SK-N-SH (cell line): ENCODE measurements at regions not wholly inside any gene's neighbourhood (a gene's known extent, or its start where the extent isn't known, plus 50 kb on each side); places are given as distances from the start of the nearest gene placed in this dataset.
A peak's percentile ranks its signal among the peaks of the same experiment; 100 is the strongest.

Experiments used
- CTCF ChIA-PET: fragments of 300-600, 350-600 bp; formaldehyde crosslinking; extraction: SDS; loops from one replicate; lab custom pipeline; 2021; lab: Yijun Ruan, JAX
- POLR2A ChIA-PET: fragments of 350-600 bp; sonication (Branson Sonifier 250); formaldehyde crosslinking; extraction: SDS; loops from one replicate; lab custom pipeline; 2020; ENCODE audit warnings: antibody characterized with exemption, inconsistent platforms; lab: Yijun Ruan, JAX
- DNase-seq: peaks from one replicate; pipeline ENCODE4 v3.0.0; 2012
- H2AFZ ChIP-seq: fragments of 200-600 bp; sonication (generic); 2 replicates; pipeline ENCODE4 v1.8.1; 2016; ENCODE audit warnings: antibody characterized with exemption, mild to moderate bottlenecking, low read depth
- H3F3A ChIP-seq: fragments of 200-600 bp; sonication (generic); replicated peaks from 2 replicates; pipeline ENCODE3; 2016; ENCODE audit warnings: antibody characterized with exemption, mild to moderate bottlenecking; ENCODE audit not compliant: insufficient read depth
- H3K27ac ChIP-seq, 2 experiments: fragments of 200-500 bp in 1 of 2; fragments of 200-600 bp in 1 of 2; sonication (Bioruptor generic) in 1 of 2; sonication (generic), shearing (Covaris generic) in 1 of 2; 2 replicates each; pipeline versions ENCODE4 v1.5.1 to v1.6.1; 2014 to 2016; ENCODE audit warnings: low read depth in 2 of 2, inconsistent platforms in 1 of 2, low read length in 1 of 2, mild to moderate bottlenecking in 1 of 2, mixed read lengths in 1 of 2
- H3K27me3 ChIP-seq: fragments of 200-600 bp; sonication (generic), shearing (Covaris generic); 2 replicates; pipeline ENCODE4 v1.6.1; 2016; ENCODE audit warnings: mixed run types; ENCODE audit not compliant: insufficient read depth
- H3K36me3 ChIP-seq, 2 experiments: fragments of 200-500 bp in 1 of 2; fragments of 200-600 bp in 1 of 2; sonication (Bioruptor generic) in 1 of 2; sonication (generic) in 1 of 2; replicated peaks in 1 of 2; 2 replicates each; pipeline versions ENCODE3 to v1.5.1; 2014 to 2016; ENCODE audit warnings: low read length in 1 of 2, mild to moderate bottlenecking in 1 of 2; ENCODE audit not compliant: insufficient read depth in 2 of 2, control insufficient read depth in 1 of 2
- H3K4me1 ChIP-seq, 2 experiments: fragments of 200-500 bp in 1 of 2; fragments of 200-600 bp in 1 of 2; sonication (Bioruptor generic) in 1 of 2; sonication (generic), shearing (Covaris generic) in 1 of 2; 2 replicates each; pipeline versions ENCODE4 v1.5.1 to v1.6.1; 2014 to 2016; ENCODE audit warnings: low read depth in 1 of 2, low read length in 1 of 2, mixed run types in 1 of 2; ENCODE audit not compliant: insufficient read depth in 2 of 2, control insufficient read depth in 1 of 2
- H3K4me2 ChIP-seq: fragments of 200-600 bp; sonication (generic), shearing (Covaris generic); 2 replicates; pipeline ENCODE4 v1.6.1; 2017; ENCODE audit warnings: mixed run types
- H3K4me3 ChIP-seq, 2 experiments: fragments of 200-500 bp in 1 of 2; fragments of 200-600 bp in 1 of 2; sonication (Bioruptor generic) in 1 of 2; sonication (generic), shearing (Covaris generic) in 1 of 2; 2 replicates each; pipeline versions ENCODE4 v1.5.1 to v1.8.1; 2014 to 2016; ENCODE audit warnings: low read depth in 2 of 2, inconsistent platforms in 1 of 2, low read length in 1 of 2, mild to moderate bottlenecking in 1 of 2, mixed read lengths in 1 of 2, moderate library complexity in 1 of 2
- H3K79me2 ChIP-seq: fragments of 200-600 bp; sonication (generic); 2 replicates; pipeline ENCODE4 v1.8.1; 2017; ENCODE audit warnings: mild to moderate bottlenecking; ENCODE audit not compliant: insufficient read depth
- H3K9ac ChIP-seq: fragments of 200-600 bp; sonication (generic); 2 replicates; pipeline ENCODE4 v1.6.1; 2017; ENCODE audit warnings: mixed run types
- H3K9me2 ChIP-seq: fragments of 200-600 bp; sonication (generic); 2 replicates; pipeline ENCODE4 v1.6.1; 2017; ENCODE audit warnings: mixed run types
- H3K9me3 ChIP-seq: fragments of 200-600 bp; sonication (generic); 2 replicates; pipeline ENCODE4 v1.6.1; 2017; ENCODE audit warnings: mixed run types, mild to moderate bottlenecking, moderate library complexity
- H4K20me1 ChIP-seq: fragments of 200-600 bp; sonication (generic); 2 replicates; pipeline ENCODE4 v1.6.1; 2017; ENCODE audit warnings: mild to moderate bottlenecking, mixed run types; ENCODE audit not compliant: insufficient read depth
- CHD2 ChIP-seq: fragments of 150-350 bp; IDR thresholded peaks from 2 replicates; pipeline ENCODE4 v1.6.1; 2018; ENCODE audit warnings: low read length; ENCODE audit not compliant: partially characterized antibody
- GATA2 ChIP-seq: sonication (generic); formaldehyde crosslinking; IDR thresholded peaks from 2 replicates; pipeline ENCODE4 v1.5.0; 2020; ENCODE audit warnings: mild to moderate bottlenecking, missing genetic modification reagents
- NRF1 ChIP-seq: IDR thresholded peaks from 2 replicates; pipeline ENCODE4 v1.6.1; 2012; ENCODE audit warnings: low read depth, mild to moderate bottlenecking, low read length
- RFX5 ChIP-seq: IDR thresholded peaks from 2 replicates; pipeline ENCODE4 v1.6.1; 2012; ENCODE audit warnings: mild to moderate bottlenecking, improper control_type of control experiment, low read length
- RXRA ChIP-seq: IDR thresholded peaks from 2 replicates; pipeline ENCODE4 v1.4.0; 2012; ENCODE audit warnings: low read depth, mild to moderate bottlenecking, borderline replicate concordance
- SIN3A ChIP-seq: IDR thresholded peaks from 2 replicates; pipeline ENCODE4 v1.6.1; 2012; ENCODE audit warnings: low read depth, mild to moderate bottlenecking, low read length, moderate library complexity, borderline replicate concordance
- SMC3 ChIP-seq: IDR thresholded peaks from 2 replicates; pipeline ENCODE4 v1.6.1; 2012; ENCODE audit warnings: low read depth, low read length, improper control_type of control experiment
- TAF1 ChIP-seq: IDR thresholded peaks from 2 replicates; pipeline ENCODE4 v1.6.1; 2012; ENCODE audit warnings: low read depth, mild to moderate bottlenecking, low read length, moderate library complexity, borderline replicate concordance
- TCF12 ChIP-seq: IDR thresholded peaks from 2 replicates; pipeline ENCODE4 v1.4.0; 2012
- TEAD4 ChIP-seq: IDR thresholded peaks from 2 replicates; pipeline ENCODE4 v1.4.0; 2012; ENCODE audit warnings: mild to moderate bottlenecking, borderline replicate concordance; ENCODE audit not compliant: insufficient read depth
- WGBS: methylation state at CpG from one replicate; pipeline ENCODE4 v1.1.6; 2017; ENCODE audit warnings: low lambda C conversion rate; 5-methylcytosine and 5-hydroxymethylcytosine counted together
- TF ChIP-seq, protein P1 (sequence below): fragments of 150-350 bp; IDR thresholded peaks from 2 replicates; pipeline ENCODE4 v1.6.1; 2016; ENCODE audit warnings: mild to moderate bottlenecking, low read depth, low read length
- TF ChIP-seq, protein P2 (sequence below): IDR thresholded peaks from 2 replicates; pipeline ENCODE4 v1.4.0; 2012; ENCODE audit warnings: low read depth
- TF ChIP-seq, protein P3 (sequence below): IDR thresholded peaks from 2 replicates; pipeline ENCODE4 v1.4.0; 2012; ENCODE audit warnings: low read depth, borderline replicate concordance
- TF ChIP-seq, protein P4 (sequence below): fragments of 200-600 bp; sonication (generic); IDR thresholded peaks from 2 replicates; pipeline ENCODE4 v1.6.1; 2017; ENCODE audit warnings: antibody characterized with exemption, mild to moderate bottlenecking, moderate library complexity

DNA sequence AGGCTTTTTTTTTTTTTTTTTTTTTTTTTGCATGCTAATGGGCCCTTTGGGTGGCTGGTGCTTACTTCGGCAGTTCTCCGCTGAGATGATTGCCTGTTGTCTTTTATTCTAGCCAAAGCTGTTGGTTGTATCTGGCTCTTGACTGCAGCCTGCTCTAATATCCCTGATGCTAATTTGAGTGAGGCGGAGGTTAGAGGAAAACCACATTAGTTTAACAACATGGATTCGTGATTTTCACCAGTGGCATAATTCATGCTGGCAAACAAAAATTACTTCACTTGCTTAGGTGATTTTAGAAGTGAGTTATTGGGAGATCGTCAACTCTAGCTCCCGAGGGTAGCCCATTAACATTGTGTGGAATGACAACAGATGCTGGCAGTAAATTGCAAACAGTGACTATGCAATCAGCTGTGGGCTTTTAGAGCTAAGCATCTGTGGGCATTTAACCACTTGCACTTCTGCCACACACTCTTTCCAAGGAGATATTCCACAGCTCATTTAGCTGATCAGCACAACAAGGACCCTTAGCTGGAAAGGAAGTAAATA lies 97.6 kb upstream of the ZDHHC17 start (continued):
- TF ChIP-seq, protein P1, sequence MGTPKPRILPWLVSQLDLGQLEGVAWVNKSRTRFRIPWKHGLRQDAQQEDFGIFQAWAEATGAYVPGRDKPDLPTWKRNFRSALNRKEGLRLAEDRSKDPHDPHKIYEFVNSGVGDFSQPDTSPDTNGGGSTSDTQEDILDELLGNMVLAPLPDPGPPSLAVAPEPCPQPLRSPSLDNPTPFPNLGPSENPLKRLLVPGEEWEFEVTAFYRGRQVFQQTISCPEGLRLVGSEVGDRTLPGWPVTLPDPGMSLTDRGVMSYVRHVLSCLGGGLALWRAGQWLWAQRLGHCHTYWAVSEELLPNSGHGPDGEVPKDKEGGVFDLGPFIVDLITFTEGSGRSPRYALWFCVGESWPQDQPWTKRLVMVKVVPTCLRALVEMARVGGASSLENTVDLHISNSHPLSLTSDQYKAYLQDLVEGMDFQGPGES = no peak
- no peak for TF ChIP-seq TCF12
- TF ChIP-seq TAF1 = no peak
- TF ChIP-seq SIN3A = no peak
- no peak for TF ChIP-seq NRF1
- TF ChIP-seq SMC3 = no peak
- no peak for TF ChIP-seq RXRA
- no peak for TF ChIP-seq TEAD4
- TF ChIP-seq GATA2 (CRISPR knock-in tag) = no peak
- TF ChIP-seq, protein P2, sequence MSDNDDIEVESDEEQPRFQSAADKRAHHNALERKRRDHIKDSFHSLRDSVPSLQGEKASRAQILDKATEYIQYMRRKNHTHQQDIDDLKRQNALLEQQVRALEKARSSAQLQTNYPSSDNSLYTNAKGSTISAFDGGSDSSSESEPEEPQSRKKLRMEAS = no peak
- TF ChIP-seq, protein P3, sequence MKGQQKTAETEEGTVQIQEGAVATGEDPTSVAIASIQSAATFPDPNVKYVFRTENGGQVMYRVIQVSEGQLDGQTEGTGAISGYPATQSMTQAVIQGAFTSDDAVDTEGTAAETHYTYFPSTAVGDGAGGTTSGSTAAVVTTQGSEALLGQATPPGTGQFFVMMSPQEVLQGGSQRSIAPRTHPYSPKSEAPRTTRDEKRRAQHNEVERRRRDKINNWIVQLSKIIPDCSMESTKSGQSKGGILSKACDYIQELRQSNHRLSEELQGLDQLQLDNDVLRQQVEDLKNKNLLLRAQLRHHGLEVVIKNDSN = no peak
- TF ChIP-seq CHD2 = no peak
- TF ChIP-seq RFX5 = no peak
- TF ChIP-seq, protein P4, sequence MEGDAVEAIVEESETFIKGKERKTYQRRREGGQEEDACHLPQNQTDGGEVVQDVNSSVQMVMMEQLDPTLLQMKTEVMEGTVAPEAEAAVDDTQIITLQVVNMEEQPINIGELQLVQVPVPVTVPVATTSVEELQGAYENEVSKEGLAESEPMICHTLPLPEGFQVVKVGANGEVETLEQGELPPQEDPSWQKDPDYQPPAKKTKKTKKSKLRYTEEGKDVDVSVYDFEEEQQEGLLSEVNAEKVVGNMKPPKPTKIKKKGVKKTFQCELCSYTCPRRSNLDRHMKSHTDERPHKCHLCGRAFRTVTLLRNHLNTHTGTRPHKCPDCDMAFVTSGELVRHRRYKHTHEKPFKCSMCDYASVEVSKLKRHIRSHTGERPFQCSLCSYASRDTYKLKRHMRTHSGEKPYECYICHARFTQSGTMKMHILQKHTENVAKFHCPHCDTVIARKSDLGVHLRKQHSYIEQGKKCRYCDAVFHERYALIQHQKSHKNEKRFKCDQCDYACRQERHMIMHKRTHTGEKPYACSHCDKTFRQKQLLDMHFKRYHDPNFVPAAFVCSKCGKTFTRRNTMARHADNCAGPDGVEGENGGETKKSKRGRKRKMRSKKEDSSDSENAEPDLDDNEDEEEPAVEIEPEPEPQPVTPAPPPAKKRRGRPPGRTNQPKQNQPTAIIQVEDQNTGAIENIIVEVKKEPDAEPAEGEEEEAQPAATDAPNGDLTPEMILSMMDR = no peak

DNA sequence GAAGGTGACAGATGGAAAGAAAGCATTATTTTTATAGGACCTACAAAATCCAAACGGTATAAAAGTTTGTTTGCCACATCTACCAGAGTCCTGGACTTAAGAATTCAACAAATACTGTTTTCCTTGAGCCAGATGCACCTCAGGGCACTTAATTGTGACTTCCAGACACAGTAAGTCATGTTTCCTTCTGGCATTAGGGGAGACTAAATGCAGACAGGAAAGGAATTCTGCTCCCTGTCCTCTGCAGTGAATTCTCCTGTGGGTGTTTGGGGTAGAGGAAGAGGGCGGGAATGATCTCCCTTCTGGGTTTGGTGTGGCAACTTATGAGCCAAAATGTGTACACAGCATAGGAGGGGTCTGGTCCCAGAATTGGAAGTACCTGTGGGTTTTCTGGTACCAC lies 93.9 kb upstream of the ZDHHC17 start:
- H3K9me3 ChIP-seq = no peaks in the 10 kb centered on the region; the same call in 1 of the 2 replicates
- peaks cover 11% of the 10 kb centered on the region for H3F3A ChIP-seq
- peak overlapping the region in 1 of 2 experiments; percentile 83; a peak in 2 of 4 replicates for H3K27ac ChIP-seq
- H3K4me1 ChIP-seq = no peaks in the 10 kb centered on the region; a peak in 1 of 4 replicates
- 58% methylated on average over 2 of the region's 2 CpGs for WGBS
- TF ChIP-seq SIN3A (no peak), TCF12 (0 out of 2 replicates have a peak, but pooled peaks have one; percentile 3)
- H4K20me1 ChIP-seq = no peaks in the 10 kb centered on the region
- ChIA-PET CTCF (interaction anchor here (0.8 kb wide), 1 partner anchor 49 kb away, joined by 3 read pairs; no protein-coding TSS in a partner anchor), POLR2A (no interaction called here)
- no peaks in the 10 kb centered on the region for H3K27me3 ChIP-seq
- no peak overlapping the region for H3K9ac ChIP-seq
- H3K79me2 ChIP-seq = no peaks in the 10 kb centered on the region
- no peak overlapping the region for H3K4me2 ChIP-seq
- no peak for DNase-seq
- no peak overlapping the region for H3K4me3 ChIP-seq
- H3K36me3 ChIP-seq = no peaks in the 10 kb centered on the region
- no peaks in the 10 kb centered on the region for H3K9me2 ChIP-seq
- H2AFZ ChIP-seq = no peak overlapping the region
